ENCODE measurements at regions not wholly inside any gene's neighbourhood (a gene's known extent, or its start where the extent isn't known, plus 50 kb on each side); places are given as distances from the start of the nearest gene placed in this dataset.

DNA sequence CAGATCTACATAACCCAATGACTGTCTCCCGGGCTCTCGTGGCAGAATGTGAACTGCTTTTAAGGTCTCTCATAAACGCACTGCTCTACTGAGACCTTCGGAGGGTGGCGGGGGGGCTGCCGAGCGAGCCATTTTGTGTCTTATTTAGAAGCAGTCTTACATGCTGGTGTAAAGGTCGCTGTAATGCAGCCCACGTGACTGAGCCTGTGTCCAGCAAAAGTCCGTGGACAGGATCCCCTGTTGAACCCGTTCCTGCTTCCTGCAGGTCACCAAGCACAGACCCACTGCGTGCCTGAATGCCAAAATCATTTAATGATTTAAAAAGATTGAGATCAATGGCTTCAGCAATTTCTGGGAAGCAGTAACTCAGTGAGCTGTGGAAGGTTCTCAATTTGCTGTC, 415.9 kb downstream of the BCOR start:
- H3K36me3 Mint-ChIP-seq (ENCODE audit: low read depth), result no peaks in the 10 kb centered on the region
- H3K4me3 Mint-ChIP-seq, result no peak overlapping the region
- H3K4me1 ChIP-seq (ENCODE audit: control insufficient read depth, insufficient read depth, low read length), result peaks cover under 1% of the 10 kb centered on the region
- no peak overlapping the region for H3K27ac ChIP-seq (ENCODE audit: low read depth, low read length)
- peaks cover 8% of the 10 kb centered on the region for H3K4me1 Mint-ChIP-seq
- no peak overlapping the region for H3K9ac ChIP-seq (ENCODE audit: extremely low read depth, low read length, poor library complexity, severe bottlenecking)
- H3K4me3 ChIP-seq (ENCODE audit: low read length), result no peak overlapping the region
- no peak for TF ChIP-seq CTCF (conservative IDR thresholded peaks at IDR 0.05)
- H3K36me3 ChIP-seq (ENCODE audit: control insufficient read depth, insufficient read depth, low read length), result no peaks in the 10 kb centered on the region
- 90 to 95% methylated on average over 5 to 12 of the region's 12 CpGs for WGBS, 2 experiments (ENCODE audit: insufficient coverage in 1 of 2, insufficient read length in 1 of 2)
- no peak overlapping the region for H3K27ac Mint-ChIP-seq
- peaks cover 13% of the 10 kb centered on the region for H3K9me3 Mint-ChIP-seq
- H3K27me3 Mint-ChIP-seq (ENCODE audit: insufficient read depth), result peaks cover 6% of the 10 kb centered on the region
- H3K9me3 ChIP-seq (ENCODE audit: control insufficient read depth, low read length), result no peaks in the 10 kb centered on the region
- no peaks in the 10 kb centered on the region for H3K27me3 ChIP-seq (ENCODE audit: control insufficient read depth, insufficient read depth, low read length, poor library complexity, severe bottlenecking)
- DNase-seq, result no peak

GRCh38 chrX:39682778-39683177, 415.0 kb downstream of the BCOR start:
- no peak for TF ChIP-seq CTCF (conservative IDR thresholded peaks at IDR 0.05)
- H3K9ac ChIP-seq (ENCODE audit: extremely low read depth, low read length, poor library complexity, severe bottlenecking), result no peak overlapping the region
- Mint-ChIP-seq H3K4me3 (no peak overlapping the region), H3K4me1 (peaks cover 15% of the 10 kb centered on the region), H3K27ac (no peak overlapping the region), H3K27me3 (ENCODE audit: insufficient read depth) (peaks cover 6% of the 10 kb centered on the region), H3K9me3 (peaks cover 12% of the 10 kb centered on the region), H3K36me3 (ENCODE audit: low read depth) (no peaks in the 10 kb centered on the region)
- H3K9me3 ChIP-seq (ENCODE audit: control insufficient read depth, low read length), result no peaks in the 10 kb centered on the region
- no peak overlapping the region for H3K27ac ChIP-seq (ENCODE audit: low read depth, low read length)
- 96% methylated on average over 3 of the region's 3 CpGs; no CpG with 5 or more reads in 1 of the 2 experiments for WGBS, 2 experiments (ENCODE audit: insufficient coverage in 1 of 2, insufficient read length in 1 of 2)
- peaks cover 3% of the 10 kb centered on the region for H3K4me1 ChIP-seq (ENCODE audit: control insufficient read depth, insufficient read depth, low read length)
- H3K36me3 ChIP-seq (ENCODE audit: control insufficient read depth, insufficient read depth, low read length), result no peaks in the 10 kb centered on the region
- no peak overlapping the region for H3K4me3 ChIP-seq (ENCODE audit: low read length)
- no peaks in the 10 kb centered on the region for H3K27me3 ChIP-seq (ENCODE audit: control insufficient read depth, insufficient read depth, low read length, poor library complexity, severe bottlenecking)
- peak; percentile 72 for DNase-seq

DNA sequence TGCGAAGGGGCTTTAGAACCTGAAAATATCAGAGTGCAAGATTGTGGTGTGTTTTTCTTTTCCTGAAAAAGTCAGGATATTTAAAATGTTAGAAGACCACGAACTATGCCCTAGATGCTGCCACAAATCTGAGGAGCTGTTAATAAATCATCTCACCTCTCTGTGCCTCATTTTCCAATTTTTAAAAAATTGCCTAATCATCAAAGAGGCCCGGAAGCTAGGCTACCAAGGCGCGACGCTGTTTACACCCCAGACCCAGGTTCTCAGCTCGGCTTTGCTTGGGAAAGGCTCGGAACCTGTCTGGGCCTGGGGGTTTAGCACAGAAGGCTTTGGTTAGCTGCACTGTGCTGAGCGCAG, 409.6 kb downstream of the BCOR start:
- Histone ChIP-seq H3K27me3 (ENCODE audit: control insufficient read depth, insufficient read depth, low read length, poor library complexity, severe bottlenecking) (no peaks in the 10 kb centered on the region), H3K36me3 (ENCODE audit: control insufficient read depth, insufficient read depth, low read length) (no peaks in the 10 kb centered on the region), H3K9me3 (ENCODE audit: control insufficient read depth, low read length) (no peaks in the 10 kb centered on the region), H3K4me1 (ENCODE audit: control insufficient read depth, insufficient read depth, low read length) (peaks cover 3% of the 10 kb centered on the region), H3K4me3 (ENCODE audit: low read length) (no peak overlapping the region), H3K9ac (ENCODE audit: extremely low read depth, low read length, poor library complexity, severe bottlenecking) (peak overlapping the region; percentile 20), H3K27ac (ENCODE audit: low read depth, low read length) (peak overlapping the region; percentile 66)
- H3K36me3 Mint-ChIP-seq (ENCODE audit: low read depth), result no peaks in the 10 kb centered on the region
- TF ChIP-seq CTCF (conservative IDR thresholded peaks at IDR 0.05), result no peak
- peak overlapping the region; percentile 66 for H3K27ac Mint-ChIP-seq
- H3K27me3 Mint-ChIP-seq (ENCODE audit: insufficient read depth), result peaks cover 3% of the 10 kb centered on the region
- H3K9me3 Mint-ChIP-seq, result peaks cover 8% of the 10 kb centered on the region
- 34% methylated on average over 8 of the region's 9 CpGs; no CpG with 5 or more reads in 1 of the 2 experiments for WGBS, 2 experiments (ENCODE audit: insufficient coverage in 1 of 2, insufficient read length in 1 of 2)
- peaks cover 33% of the 10 kb centered on the region for H3K4me1 Mint-ChIP-seq
- DNase-seq, result no peak
- H3K4me3 Mint-ChIP-seq, result no peak overlapping the region

All from endodermal cell (in vitro differentiated cells).